Muscle layer of duodenum (tissue), 2 donors: ENCODE measurements at regions not wholly inside any gene's neighbourhood (a gene's known extent, or its start where the extent isn't known, plus 50 kb on each side); places are given as distances from the start of the nearest gene placed in this dataset.

Source experiments
- H3K27ac ChIP-seq: one replicate; pipeline ENCODE4 v1.7.0; 2013; ENCODE audit warnings: mild to moderate bottlenecking, low read length
- H3K27me3 ChIP-seq: one replicate; pipeline ENCODE4 v1.7.0; 2013; ENCODE audit warnings: low read depth, mild to moderate bottlenecking, control low read depth, low read length
- H3K36me3 ChIP-seq, 2 donors: one replicate each; pipeline ENCODE4 v1.7.0; 2013; ENCODE audit warnings: low read length in 2 of 2, control low read depth in 1 of 2, mild to moderate bottlenecking in 1 of 2; ENCODE audit not compliant: insufficient read depth in 2 of 2, control insufficient read depth in 1 of 2
- H3K4me1 ChIP-seq, 2 donors: one replicate each; pipeline ENCODE4 v1.7.0; 2013; ENCODE audit warnings: low read length in 2 of 2, mild to moderate bottlenecking in 2 of 2, control low read depth in 1 of 2, moderate library complexity in 1 of 2; ENCODE audit not compliant: insufficient read depth in 2 of 2, control insufficient read depth in 1 of 2
- H3K4me3 ChIP-seq, 2 donors: one replicate each; pipeline ENCODE4 v1.7.0; 2013; ENCODE audit warnings: low read length in 2 of 2, low read depth in 1 of 2, mild to moderate bottlenecking in 1 of 2
- H3K9me3 ChIP-seq, 2 donors: one replicate each; pipeline ENCODE4 v1.7.0; 2013; ENCODE audit warnings: low read length in 2 of 2, control low read depth in 1 of 2, mild to moderate bottlenecking in 1 of 2; ENCODE audit not compliant: control insufficient read depth in 1 of 2
- donor health status: healthy.

GRCh38 chr9:78923966-78924659, 627.2 kb downstream of the PSAT1 start:
- Histone ChIP-seq H3K9me3 (no peaks in the 10 kb centered on the region), H3K36me3 (no peaks in the 10 kb centered on the region), H3K4me1 (no peaks in the 10 kb centered on the region), H3K27ac (no peak overlapping the region), H3K4me3 (no peak overlapping the region), H3K27me3 (no peaks in the 10 kb centered on the region)

GRCh38 chr9:78927099-78927940, 630.4 kb downstream of the PSAT1 start:
- no peak overlapping the region for H3K4me3 ChIP-seq
- H3K27me3 ChIP-seq: no peaks in the 10 kb centered on the region
- no peaks in the 10 kb centered on the region for H3K4me1 ChIP-seq
- H3K27ac ChIP-seq: no peak overlapping the region
- no peaks in the 10 kb centered on the region for H3K36me3 ChIP-seq
- no peaks in the 10 kb centered on the region for H3K9me3 ChIP-seq

GRCh38 chr9:78928625-78929405, 631.9 kb downstream of the PSAT1 start:
- Histone ChIP-seq H3K9me3 (no peaks in the 10 kb centered on the region), H3K27me3 (no peaks in the 10 kb centered on the region), H3K27ac (no peak overlapping the region), H3K4me3 (no peak overlapping the region), H3K4me1 (no peaks in the 10 kb centered on the region), H3K36me3 (no peaks in the 10 kb centered on the region)

- H3K4me1 ChIP-seq: no peaks in the 10 kb centered on the region
- no peaks in the 10 kb centered on the region for H3K27me3 ChIP-seq
- no peaks in the 10 kb centered on the region for H3K9me3 ChIP-seq
- no peaks in the 10 kb centered on the region for H3K36me3 ChIP-seq
- H3K4me3 ChIP-seq: no peak overlapping the region
- H3K27ac ChIP-seq: no peak overlapping the region
Measured at GRCh38 chr9:78930281-78930680, 633.4 kb downstream of the PSAT1 start.

GRCh38 chr9:78932849-78933627, 636.1 kb downstream of the PSAT1 start:
- Histone ChIP-seq H3K4me3 (no peak overlapping the region), H3K27me3 (no peaks in the 10 kb centered on the region), H3K27ac (no peak overlapping the region), H3K4me1 (no peaks in the 10 kb centered on the region), H3K9me3 (no peaks in the 10 kb centered on the region), H3K36me3 (no peaks in the 10 kb centered on the region)

- no peaks in the 10 kb centered on the region for H3K27me3 ChIP-seq
- no peaks in the 10 kb centered on the region for H3K4me1 ChIP-seq
- no peaks in the 10 kb centered on the region for H3K9me3 ChIP-seq
- H3K36me3 ChIP-seq: no peaks in the 10 kb centered on the region
- no peak overlapping the region for H3K27ac ChIP-seq
- H3K4me3 ChIP-seq: no peak overlapping the region
Measured at GRCh38 chr9:78934880-78935279, 636.9 kb upstream of the TLE4 start.

GRCh38 chr9:78938821-78939220, 632.9 kb upstream of the TLE4 start:
- no peak overlapping the region for H3K4me3 ChIP-seq
- no peaks in the 10 kb centered on the region for H3K27me3 ChIP-seq
- H3K27ac ChIP-seq: no peak overlapping the region
- H3K36me3 ChIP-seq: no peaks in the 10 kb centered on the region
- H3K9me3 ChIP-seq: no peaks in the 10 kb centered on the region
- H3K4me1 ChIP-seq: no peaks in the 10 kb centered on the region

GRCh38 chr9:78939311-78940065, 632.3 kb upstream of the TLE4 start:
- Histone ChIP-seq H3K4me1 (no peaks in the 10 kb centered on the region), H3K27me3 (no peaks in the 10 kb centered on the region), H3K36me3 (no peaks in the 10 kb centered on the region), H3K9me3 (no peaks in the 10 kb centered on the region), H3K4me3 (no peak overlapping the region), H3K27ac (no peak overlapping the region)

- Histone ChIP-seq H3K27ac (no peak overlapping the region), H3K27me3 (no peaks in the 10 kb centered on the region), H3K4me3 (no peak overlapping the region), H3K36me3 (no peaks in the 10 kb centered on the region), H3K9me3 (no peaks in the 10 kb centered on the region), H3K4me1 (no peaks in the 10 kb centered on the region)
Measured at GRCh38 chr9:78940121-78940855, 631.5 kb upstream of the TLE4 start.

- H3K9me3 ChIP-seq: peaks cover 3 to 5% of the 10 kb centered on the region in 2 donors
- H3K27ac ChIP-seq: no peak overlapping the region
Measured at GRCh38 chr9:78954286-78954685, 617.5 kb upstream of the TLE4 start.

More at GRCh38 chr9:78954286-78954685, 617.5 kb upstream of the TLE4 start:
- Histone ChIP-seq H3K27me3 (no peaks in the 10 kb centered on the region), H3K4me3 (no peak overlapping the region), H3K36me3 (no peaks in the 10 kb centered on the region), H3K4me1 (no peaks in the 10 kb centered on the region)
